ACC112 (cell line): ENCODE measurements at regions not wholly inside any gene's neighbourhood (a gene's known extent, or its start where the extent isn't known, plus 50 kb on each side); places are given as distances from the start of the nearest gene placed in this dataset.

Source experiments
- H2AFZ ChIP-seq: fragments of 200-600 bp; sonication (generic); one replicate; pipeline ENCODE4 v1.6.0; 2017; ENCODE audit warnings: antibody characterized with exemption, low read length; ENCODE audit not compliant: unreplicated experiment
- H3K27ac ChIP-seq: fragments of 200-600 bp; sonication (generic); 2 replicates; pipeline ENCODE4 v1.5.1; 2014; ENCODE audit warnings: low read depth, mild to moderate bottlenecking, antibody characterized with exemption, low read length, moderate library complexity
- H3K27me3 ChIP-seq: fragments of 200-600 bp; sonication (generic); 2 replicates; pipeline ENCODE4 v1.6.1; 2014; ENCODE audit warnings: mild to moderate bottlenecking, antibody characterized with exemption, low read length, moderate library complexity, mixed read lengths; ENCODE audit not compliant: insufficient read depth
- H3K36me3 ChIP-seq: fragments of 200-600 bp; sonication (generic); 2 replicates; pipeline ENCODE4 v1.6.1; 2016; ENCODE audit warnings: mild to moderate bottlenecking, antibody characterized with exemption, low read length, moderate library complexity, mixed read lengths; ENCODE audit not compliant: insufficient read depth
- H3K4me1 ChIP-seq: fragments of 200-600 bp; sonication (generic); one replicate; pipeline ENCODE4 v1.6.1; 2016; ENCODE audit warnings: low read length, mixed read lengths; ENCODE audit not compliant: insufficient read depth, unreplicated experiment, control insufficient read depth
- H3K4me3 ChIP-seq: fragments of 200-600 bp; sonication (generic); 2 replicates; pipeline ENCODE4 v1.5.1; 2014; ENCODE audit warnings: mild to moderate bottlenecking, low read depth, low read length
- H3K79me2 ChIP-seq: fragments of 200-600 bp; sonication (generic); one replicate; pipeline ENCODE4 v1.6.0; 2016; ENCODE audit warnings: low read length; ENCODE audit not compliant: control insufficient read depth, unreplicated experiment, insufficient read depth

- no peak overlapping the region for H3K4me3 ChIP-seq
- no peaks in the 10 kb centered on the region for H3K36me3 ChIP-seq
- H3K27me3 ChIP-seq = no peaks in the 10 kb centered on the region
- no peaks in the 10 kb centered on the region for H3K4me1 ChIP-seq
- no peak overlapping the region for H3K27ac ChIP-seq
- H2AFZ ChIP-seq = no peak overlapping the region
- no peaks in the 10 kb centered on the region for H3K79me2 ChIP-seq
These were observed 1094.8 kb upstream of the PIK3C3 start for GRCh38 chr18:40860189-40860588.

GRCh38 chr18:40855661-40856060 is 1099.4 kb upstream of the PIK3C3 start:
- Histone ChIP-seq H3K4me1 (no peaks in the 10 kb centered on the region), H2AFZ (no peak overlapping the region), H3K27me3 (no peaks in the 10 kb centered on the region)

GRCh38 chr18:40852406-40852805 is 1102.6 kb upstream of the PIK3C3 start:
- no peaks in the 10 kb centered on the region for H3K27me3 ChIP-seq
- no peaks in the 10 kb centered on the region for H3K36me3 ChIP-seq
- H3K79me2 ChIP-seq = no peaks in the 10 kb centered on the region
- H3K4me3 ChIP-seq = no peak overlapping the region
- no peaks in the 10 kb centered on the region for H3K4me1 ChIP-seq
- H3K27ac ChIP-seq = no peak overlapping the region
- no peak overlapping the region for H2AFZ ChIP-seq

More at GRCh38 chr18:40855661-40856060, 1099.4 kb upstream of the PIK3C3 start:
- no peak overlapping the region for H3K27ac ChIP-seq
- no peaks in the 10 kb centered on the region for H3K79me2 ChIP-seq
- H3K36me3 ChIP-seq = no peaks in the 10 kb centered on the region
- H3K4me3 ChIP-seq = no peak overlapping the region

- Histone ChIP-seq H3K27me3 (no peaks in the 10 kb centered on the region), H3K27ac (no peak overlapping the region), H3K4me3 (no peak overlapping the region), H3K79me2 (no peaks in the 10 kb centered on the region), H3K36me3 (no peaks in the 10 kb centered on the region), H3K4me1 (no peaks in the 10 kb centered on the region), H2AFZ (no peak overlapping the region)
These were observed 1104.0 kb upstream of the PIK3C3 start for GRCh38 chr18:40851014-40851429.

GRCh38 chr18:40849886-40850285 is 1105.1 kb upstream of the PIK3C3 start:
- H3K27ac ChIP-seq = no peak overlapping the region
- H3K36me3 ChIP-seq = no peaks in the 10 kb centered on the region
- H3K27me3 ChIP-seq = no peaks in the 10 kb centered on the region
- no peak overlapping the region for H3K4me3 ChIP-seq
- no peak overlapping the region for H2AFZ ChIP-seq
- no peaks in the 10 kb centered on the region for H3K4me1 ChIP-seq
- H3K79me2 ChIP-seq = no peaks in the 10 kb centered on the region

- Histone ChIP-seq H3K4me1 (no peaks in the 10 kb centered on the region), H3K27me3 (no peaks in the 10 kb centered on the region), H3K4me3 (no peak overlapping the region), H3K79me2 (no peaks in the 10 kb centered on the region), H3K27ac (no peak overlapping the region), H3K36me3 (no peaks in the 10 kb centered on the region), H2AFZ (no peak overlapping the region)
These were observed 1113.6 kb upstream of the PIK3C3 start for GRCh38 chr18:40841467-40841866.

GRCh38 chr18:40841063-40841462 is 1114.0 kb upstream of the PIK3C3 start:
- Histone ChIP-seq H2AFZ (no peak overlapping the region), H3K4me1 (no peaks in the 10 kb centered on the region), H3K27ac (no peak overlapping the region), H3K27me3 (no peaks in the 10 kb centered on the region), H3K79me2 (no peaks in the 10 kb centered on the region), H3K4me3 (no peak overlapping the region), H3K36me3 (no peaks in the 10 kb centered on the region)

GRCh38 chr18:40832362-40832761 is 1122.7 kb upstream of the PIK3C3 start:
- Histone ChIP-seq H3K36me3 (no peaks in the 10 kb centered on the region), H3K4me3 (no peak overlapping the region)

GRCh38 chr18:40824291-40824690 is 1130.7 kb upstream of the PIK3C3 start:
- no peaks in the 10 kb centered on the region for H3K79me2 ChIP-seq

More at GRCh38 chr18:40832362-40832761, 1122.7 kb upstream of the PIK3C3 start:
- Histone ChIP-seq H3K27me3 (no peaks in the 10 kb centered on the region), H3K79me2 (no peaks in the 10 kb centered on the region), H3K4me1 (no peaks in the 10 kb centered on the region), H2AFZ (no peak overlapping the region), H3K27ac (no peak overlapping the region)

GRCh38 chr18:40821596-40822243 is 1133.3 kb upstream of the PIK3C3 start:
- H3K79me2 ChIP-seq = no peaks in the 10 kb centered on the region
- no peaks in the 10 kb centered on the region for H3K27me3 ChIP-seq
- no peaks in the 10 kb centered on the region for H3K36me3 ChIP-seq
- no peaks in the 10 kb centered on the region for H3K4me1 ChIP-seq
- no peak overlapping the region for H3K27ac ChIP-seq
- no peak overlapping the region for H3K4me3 ChIP-seq
- H2AFZ ChIP-seq = no peak overlapping the region

More at GRCh38 chr18:40824291-40824690, 1130.7 kb upstream of the PIK3C3 start:
- Histone ChIP-seq H3K27me3 (no peaks in the 10 kb centered on the region), H2AFZ (no peak overlapping the region), H3K27ac (no peak overlapping the region), H3K4me1 (no peaks in the 10 kb centered on the region), H3K4me3 (no peak overlapping the region), H3K36me3 (no peaks in the 10 kb centered on the region)

GRCh38 chr18:40812981-40813515 is 1142.0 kb upstream of the PIK3C3 start:
- H3K4me1 ChIP-seq = peaks cover 12% of the 10 kb centered on the region
- no peak overlapping the region for H2AFZ ChIP-seq
- H3K27me3 ChIP-seq = no peaks in the 10 kb centered on the region
- H3K27ac ChIP-seq = no peak overlapping the region
- H3K79me2 ChIP-seq = no peaks in the 10 kb centered on the region
- no peaks in the 10 kb centered on the region for H3K36me3 ChIP-seq
- H3K4me3 ChIP-seq = no peak overlapping the region
